ENCODE measurements at regions not wholly inside any gene's neighbourhood (a gene's known extent, or its start where the extent isn't known, plus 50 kb on each side); places are given as distances from the start of the nearest gene placed in this dataset.
"Not testable (repeated sequence)": the region's sequence is repeated elsewhere in the genome, so short reads cannot be mapped to it uniquely, and the experiment has no call there.

DNA sequence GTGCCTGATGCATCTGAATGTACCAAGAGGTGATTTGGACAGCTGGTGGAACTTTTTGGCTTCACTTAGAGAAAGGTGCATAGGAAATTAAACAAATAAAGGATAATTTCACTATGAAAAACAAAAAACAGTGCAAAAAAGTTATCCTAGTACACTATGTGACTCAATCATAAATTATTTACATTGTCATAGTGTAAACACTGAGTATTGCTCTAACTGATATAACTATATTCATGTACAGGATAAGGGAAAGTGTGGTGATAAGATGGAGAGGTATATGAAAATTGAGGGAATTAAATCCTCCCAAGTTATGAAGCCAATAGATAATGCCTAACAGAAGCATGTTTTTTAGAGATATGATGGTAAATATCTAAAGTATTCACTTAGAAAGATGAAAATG is 50.2 kb upstream of the CPNE4 start:
- no peak for DNase-seq (ENCODE audit: low read depth, low spot score)

DNA sequence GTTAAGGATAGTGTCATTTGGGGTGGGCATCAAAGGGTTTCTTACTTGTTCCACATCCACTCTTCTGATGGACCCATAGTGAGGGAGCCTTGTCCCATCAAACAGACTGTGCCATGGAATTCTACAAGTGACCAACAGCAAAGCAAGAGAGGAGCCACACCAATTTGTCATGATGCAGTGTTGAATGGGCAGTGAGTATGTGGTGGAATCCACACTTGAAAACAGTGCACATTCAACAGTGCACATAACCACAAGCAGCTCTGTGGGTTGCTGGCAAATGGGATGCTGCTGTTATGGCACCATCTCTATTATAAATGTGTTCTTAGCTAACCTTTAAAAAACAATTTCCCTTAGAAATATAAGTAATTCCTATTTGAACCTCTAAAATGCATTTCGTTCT is 52.5 kb upstream of the CPNE4 start:
- DNase-seq (ENCODE audit: low read depth, low spot score) = peak; percentile 37

DNA sequence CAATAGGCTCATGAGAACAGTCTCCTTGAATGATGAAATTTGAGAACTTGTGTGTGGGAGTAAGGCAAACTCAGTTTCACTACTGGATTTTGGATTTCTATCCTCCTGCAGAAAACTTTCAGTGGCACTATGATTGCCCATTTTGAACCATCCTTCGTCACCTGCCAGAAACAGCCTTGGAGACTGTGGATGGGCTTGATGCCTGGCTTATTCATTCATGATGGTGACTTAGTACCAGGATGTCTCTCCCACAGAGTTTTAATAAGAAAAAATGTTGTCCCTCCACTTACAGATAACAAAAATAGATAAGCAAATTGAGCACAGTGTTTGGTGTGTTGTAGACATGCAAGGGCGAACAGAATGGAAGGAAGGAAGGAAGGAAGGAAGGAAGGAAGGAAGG is 53.5 kb upstream of the CPNE4 start:
- no peak for DNase-seq (ENCODE audit: low read depth, low spot score)

DNA sequence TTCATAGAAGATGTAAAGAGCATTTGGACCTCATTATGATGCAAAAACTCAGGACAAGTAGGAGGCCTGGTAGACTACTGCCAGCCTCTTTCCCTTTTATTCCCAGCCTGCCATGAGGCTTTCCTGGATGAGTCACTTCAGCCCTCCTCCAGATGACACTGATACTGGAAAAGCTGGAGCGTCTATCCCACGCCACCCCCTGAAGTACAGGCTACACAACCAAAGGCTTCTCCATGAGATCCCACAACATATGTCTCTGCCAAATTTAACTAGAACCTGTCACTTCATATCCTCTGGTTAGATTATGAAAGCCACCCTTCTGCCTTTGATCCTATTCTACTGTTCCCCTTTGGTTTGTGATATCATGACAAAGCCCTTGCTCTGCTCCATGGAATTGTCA is 56.1 kb upstream of the CPNE4 start:
- DNase-seq (ENCODE audit: low read depth, low spot score) = peak; percentile 22

DNA sequence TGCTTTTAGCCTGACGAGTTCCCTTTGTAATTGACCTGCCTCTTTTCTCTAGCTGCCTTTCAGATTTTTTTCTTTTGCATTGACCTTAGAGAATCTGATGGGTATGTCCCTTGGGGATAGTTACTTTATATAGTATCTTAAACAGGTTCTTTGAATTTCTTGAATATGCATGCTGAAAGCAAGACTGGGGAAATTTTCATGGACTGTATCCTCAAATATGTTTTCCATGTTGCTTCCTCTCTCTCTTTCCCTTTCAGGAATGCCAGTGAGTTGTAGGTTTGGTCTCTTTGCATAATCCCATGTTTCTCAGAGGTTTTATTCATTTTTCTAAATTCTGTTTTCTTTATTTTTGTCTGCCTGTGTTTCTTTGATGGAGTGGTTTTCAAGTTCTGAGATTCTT is 81.8 kb upstream of the CPNE4 start:
- DNase-seq (ENCODE audit: low read depth, low spot score) = no peak

DNA sequence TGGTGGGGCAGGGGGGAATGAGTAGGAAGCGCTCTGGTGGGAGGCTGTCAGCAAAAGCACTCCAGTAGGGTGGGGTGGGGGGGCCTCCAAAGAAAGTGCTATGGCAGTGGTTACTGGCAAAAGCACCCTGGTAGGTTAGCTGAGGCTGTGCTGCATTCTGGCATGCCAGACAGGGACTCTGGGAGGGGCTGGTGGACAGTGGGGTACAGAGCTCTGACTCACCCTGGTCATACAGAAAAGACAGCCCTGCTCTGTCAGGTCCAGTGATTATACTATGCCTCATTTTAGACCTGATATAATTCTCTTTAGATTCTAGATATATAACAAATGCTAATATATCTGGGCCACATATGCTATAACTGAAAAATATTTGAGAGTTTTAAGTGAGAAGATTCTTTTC is 82.8 kb upstream of the CPNE4 start:
- peak; percentile 24 for DNase-seq (ENCODE audit: low read depth, low spot score)

DNA sequence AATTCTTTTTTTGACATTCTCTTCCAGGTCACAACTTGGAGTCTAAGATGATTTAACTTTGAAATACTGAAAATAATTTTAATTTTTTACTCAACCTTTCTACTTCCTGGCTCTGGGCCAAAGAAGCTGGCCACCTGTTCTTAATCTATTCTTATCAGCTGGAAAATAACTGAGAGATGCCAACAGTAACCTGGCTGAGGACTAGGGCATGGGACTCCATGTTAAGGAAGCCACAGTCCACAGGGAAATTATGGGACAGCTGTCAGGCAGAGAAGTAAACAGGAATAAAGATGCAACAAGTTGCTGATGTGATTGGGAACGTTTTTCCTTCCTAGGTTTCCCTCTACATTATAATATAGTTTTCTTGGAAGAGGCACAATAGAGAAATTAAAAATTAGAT is 84.7 kb upstream of the CPNE4 start:
- DNase-seq (ENCODE audit: low read depth, low spot score) = no peak

DNA sequence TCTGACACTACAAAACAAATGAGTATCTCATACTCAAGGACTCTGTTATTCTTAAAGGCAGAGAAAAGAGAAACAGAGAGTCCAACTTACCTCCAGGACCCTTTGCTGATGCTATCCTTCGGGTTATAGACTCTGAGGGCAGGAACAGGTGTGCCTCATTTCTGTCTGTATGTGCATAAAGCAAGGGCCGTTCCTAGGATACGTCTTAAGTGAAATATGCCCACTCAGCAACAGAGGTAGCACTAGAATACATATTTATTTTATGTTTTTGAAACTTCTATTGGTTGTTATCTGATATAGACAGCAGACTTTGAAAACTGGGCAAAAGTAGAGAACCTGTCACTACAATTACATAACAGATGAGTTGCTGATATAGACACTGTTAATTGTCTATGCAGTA is 89.3 kb upstream of the CPNE4 start:
- DNase-seq (ENCODE audit: low read depth, low spot score) = no peak

DNA sequence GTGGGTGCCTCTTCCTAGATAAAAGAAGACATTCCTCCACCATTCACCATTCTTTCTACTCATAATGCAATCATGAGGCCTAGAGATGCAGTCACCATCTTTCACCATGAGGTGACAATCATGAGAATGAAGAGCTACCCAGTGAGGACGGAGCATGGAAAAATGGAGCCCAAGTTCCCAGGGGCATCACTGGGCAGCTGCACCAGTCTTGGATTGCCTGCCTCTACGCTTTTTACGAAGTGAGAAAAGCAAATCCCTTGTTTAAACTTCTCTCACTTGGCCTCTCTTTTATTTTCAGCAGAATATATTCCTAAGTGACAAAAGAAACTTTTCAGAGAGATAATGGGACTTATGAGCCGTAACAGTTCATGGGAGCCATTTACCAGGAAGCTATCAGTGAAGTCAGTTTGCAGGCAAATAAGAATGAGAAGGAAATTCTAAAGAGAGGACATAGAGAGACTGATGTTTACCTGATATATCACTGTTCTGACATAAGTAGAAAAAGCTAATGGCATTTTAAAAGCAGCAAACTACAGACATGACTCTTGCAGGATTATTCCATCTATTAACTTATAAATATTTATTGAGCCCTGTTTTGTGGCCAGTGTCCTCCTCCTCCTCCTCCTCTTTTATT is 90.0 kb upstream of the CPNE4 start:
- DNase-seq (ENCODE audit: low read depth, low spot score) = no peak

DNA sequence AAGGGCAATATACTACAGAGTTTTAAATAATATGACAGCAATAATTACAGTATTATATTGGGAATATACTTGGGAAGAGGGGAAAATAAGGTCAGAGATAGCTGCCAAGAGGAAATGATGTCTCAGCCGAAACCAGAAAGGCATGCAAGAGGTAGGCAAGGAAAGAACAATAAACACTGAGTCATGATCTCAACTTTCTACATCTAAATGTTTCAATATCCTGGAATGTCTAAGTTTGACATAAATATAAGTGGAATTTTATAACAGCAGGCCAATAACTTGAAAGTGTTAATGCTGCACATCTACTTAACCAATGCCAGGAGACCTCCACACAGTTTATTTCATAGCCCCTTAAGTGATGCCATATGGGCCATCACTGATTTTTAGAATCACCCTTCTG is 99.8 kb upstream of the CPNE4 start:
- DNase-seq (ENCODE audit: low read depth, low spot score) = peak; percentile 78

DNA sequence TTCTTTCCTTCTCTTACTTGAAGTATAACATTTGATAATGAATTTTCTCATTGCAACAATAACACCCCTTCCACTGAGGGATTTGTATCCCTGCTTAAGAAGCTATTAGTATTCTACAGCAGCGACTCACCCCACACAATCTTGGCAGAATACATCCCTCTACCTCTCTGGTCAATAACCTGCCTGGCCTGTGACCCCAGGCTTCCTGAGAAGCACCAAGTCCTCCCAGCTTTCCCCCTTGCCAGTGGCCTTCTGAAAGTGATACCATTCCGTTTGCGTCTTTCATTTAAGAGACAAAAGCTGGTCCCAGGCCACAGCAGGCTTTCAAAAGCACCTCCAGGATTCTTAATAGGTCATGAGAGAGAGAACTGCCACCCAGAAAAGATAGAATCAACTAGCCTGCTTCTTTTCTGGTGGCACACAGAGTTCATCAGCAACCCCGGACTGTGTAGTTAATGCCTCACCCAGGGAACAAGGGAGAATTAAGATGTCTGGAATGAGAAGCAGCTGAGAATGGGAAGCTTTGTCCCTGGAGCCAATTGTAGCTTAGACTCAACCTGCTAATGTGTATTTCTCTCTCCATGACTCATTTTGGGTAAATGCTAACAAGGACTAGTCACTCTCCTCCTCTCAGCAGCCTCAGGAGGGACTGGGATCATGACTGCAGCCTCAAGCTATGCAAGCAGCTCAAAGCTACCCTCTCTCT is 101.0 kb upstream of the CPNE4 start:
- DNase-seq (ENCODE audit: low read depth, low spot score) = peak; percentile 96

DNA sequence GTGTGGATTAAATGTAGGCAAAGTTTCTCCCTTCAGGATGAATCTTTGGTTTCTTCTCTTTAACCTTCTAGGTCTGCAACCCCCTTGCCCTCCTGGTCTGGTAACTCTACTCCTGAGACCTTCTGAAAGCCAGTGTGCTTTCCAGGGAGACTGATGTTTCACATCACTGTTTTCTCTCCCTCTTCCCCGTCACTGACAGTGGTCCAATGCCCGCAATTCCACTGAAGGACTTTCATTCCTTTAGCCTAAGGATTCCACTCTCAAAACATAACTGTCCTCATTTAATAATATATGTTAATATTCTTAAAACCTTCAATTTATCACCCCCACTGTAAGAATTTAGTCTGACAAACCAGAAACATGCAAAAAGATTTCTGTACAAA is 101.5 kb upstream of the CPNE4 start:
- DNase-seq (ENCODE audit: low read depth, low spot score) = no peak

DNA sequence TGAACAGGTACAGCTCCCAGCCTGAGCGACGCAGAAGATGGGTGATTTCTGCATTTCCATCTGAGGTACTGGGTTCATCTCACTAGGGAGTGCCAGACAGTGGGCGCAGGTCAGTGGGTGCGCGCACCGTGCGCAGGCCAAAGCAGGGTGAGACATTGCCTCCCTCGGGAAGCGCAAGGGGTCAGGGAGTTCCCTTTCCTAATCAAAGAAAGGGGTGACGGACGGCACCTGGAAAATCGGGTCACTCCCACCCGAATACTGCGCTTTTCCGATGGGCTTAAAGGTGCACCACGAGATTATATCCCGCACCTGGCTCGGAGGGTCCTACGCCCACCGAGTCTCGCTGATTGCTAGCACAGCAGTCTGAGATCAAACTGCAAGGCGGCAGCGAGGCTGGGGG is 102.1 kb upstream of the CPNE4 start:
- not testable (repeated sequence) for DNase-seq (ENCODE audit: low read depth, low spot score)

DNA sequence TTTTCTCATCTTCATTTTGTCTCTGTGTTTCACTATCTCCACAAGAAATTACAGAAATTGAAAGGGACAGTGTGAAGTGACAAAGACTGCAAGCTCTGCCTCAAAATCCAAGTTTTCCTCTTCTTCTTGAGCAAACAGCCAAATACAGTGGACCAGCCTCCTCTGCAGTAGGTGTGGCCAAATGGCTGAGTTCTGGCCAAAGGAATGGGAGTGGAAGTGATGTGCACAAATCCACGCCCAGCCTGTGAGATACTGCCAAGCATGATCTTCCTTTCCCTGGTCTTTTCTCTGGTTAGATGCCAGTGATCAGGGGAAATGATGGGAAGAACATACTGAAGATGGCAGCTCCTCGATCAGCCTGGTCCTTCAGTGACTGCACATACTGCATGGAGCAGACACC is 111.0 kb upstream of the CPNE4 start:
- DNase-seq (ENCODE audit: low read depth, low spot score) = no peak

DNA sequence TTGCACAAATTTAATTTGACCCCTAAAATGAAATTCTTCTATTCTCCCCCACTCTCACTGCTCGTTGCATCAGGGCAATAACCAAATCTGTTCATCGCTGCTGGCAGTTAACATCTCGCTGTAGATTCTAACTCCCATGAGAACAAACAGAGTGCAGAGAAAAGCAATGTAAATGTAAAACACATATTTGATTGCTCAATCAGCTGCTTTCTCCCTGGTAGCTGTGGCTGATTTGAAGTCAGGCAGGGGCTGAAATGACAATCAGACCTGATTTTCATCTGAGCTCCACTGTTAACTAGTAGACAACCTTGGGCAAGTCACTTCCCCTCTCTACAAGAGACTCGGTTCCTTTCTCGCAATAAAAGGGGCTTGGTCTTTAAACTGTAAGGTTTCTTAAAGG is 119.8 kb upstream of the CPNE4 start:
- no peak for DNase-seq (ENCODE audit: low read depth, low spot score)

DNA sequence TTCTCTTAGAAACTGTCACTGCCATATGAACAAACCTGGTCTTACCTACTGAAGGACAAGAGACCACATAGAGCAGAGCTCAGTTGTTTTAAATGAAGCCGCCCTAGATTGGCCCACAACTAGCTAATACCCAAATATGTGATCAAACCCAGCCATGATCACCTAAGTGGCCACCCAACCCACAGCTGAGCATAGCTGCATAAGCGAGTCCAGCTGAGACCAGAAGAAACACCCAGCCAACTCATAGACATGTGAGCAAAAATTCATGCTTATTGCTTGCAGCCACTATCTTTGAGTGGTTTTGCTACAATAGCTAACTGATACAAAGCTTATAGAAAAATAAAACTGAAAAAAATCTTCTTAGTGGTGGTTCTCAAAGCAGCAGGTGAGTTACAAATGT is 124.3 kb upstream of the CPNE4 start:
- DNase-seq (ENCODE audit: low read depth, low spot score) = no peak

DNA sequence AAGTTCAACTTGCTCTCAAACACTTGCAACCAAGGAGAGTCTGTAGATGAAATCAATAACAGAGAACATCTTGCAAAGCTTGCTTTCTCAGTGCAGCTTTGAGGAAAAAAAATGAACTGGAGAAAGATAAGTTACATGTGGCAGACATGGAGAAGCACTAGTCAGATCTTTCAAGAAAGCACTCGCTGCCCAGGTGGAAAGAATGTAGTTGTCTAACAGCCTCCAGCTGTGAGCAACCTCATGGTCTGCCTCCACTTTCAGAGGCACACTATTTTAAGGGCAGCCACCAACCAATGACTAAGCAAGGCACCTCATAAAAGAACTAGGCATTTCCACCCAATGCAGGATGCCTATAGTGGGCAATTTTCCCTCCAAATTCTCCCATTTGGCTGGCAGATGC is 125.4 kb upstream of the CPNE4 start:
- no peak for DNase-seq (ENCODE audit: low read depth, low spot score)

DNA sequence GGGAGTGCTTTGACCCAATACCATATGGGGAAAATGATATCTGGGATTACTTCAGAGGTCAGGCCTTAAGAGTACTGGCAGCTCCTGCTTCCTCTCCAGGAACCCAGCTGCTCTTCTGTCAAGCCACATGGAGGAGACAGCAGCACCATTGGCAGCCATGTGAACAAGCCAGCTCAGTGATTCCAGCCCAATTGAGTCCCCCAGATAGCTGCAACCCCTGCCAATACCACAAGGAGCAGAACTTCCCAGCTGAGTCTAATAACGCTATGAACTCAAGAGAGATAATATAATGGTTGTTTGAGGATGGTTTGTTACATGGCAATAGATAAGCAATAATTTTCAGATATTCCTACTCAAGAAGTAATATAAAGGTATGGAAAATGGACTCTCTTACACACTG is 126.8 kb upstream of the CPNE4 start:
- no peak for DNase-seq (ENCODE audit: low read depth, low spot score)

DNA sequence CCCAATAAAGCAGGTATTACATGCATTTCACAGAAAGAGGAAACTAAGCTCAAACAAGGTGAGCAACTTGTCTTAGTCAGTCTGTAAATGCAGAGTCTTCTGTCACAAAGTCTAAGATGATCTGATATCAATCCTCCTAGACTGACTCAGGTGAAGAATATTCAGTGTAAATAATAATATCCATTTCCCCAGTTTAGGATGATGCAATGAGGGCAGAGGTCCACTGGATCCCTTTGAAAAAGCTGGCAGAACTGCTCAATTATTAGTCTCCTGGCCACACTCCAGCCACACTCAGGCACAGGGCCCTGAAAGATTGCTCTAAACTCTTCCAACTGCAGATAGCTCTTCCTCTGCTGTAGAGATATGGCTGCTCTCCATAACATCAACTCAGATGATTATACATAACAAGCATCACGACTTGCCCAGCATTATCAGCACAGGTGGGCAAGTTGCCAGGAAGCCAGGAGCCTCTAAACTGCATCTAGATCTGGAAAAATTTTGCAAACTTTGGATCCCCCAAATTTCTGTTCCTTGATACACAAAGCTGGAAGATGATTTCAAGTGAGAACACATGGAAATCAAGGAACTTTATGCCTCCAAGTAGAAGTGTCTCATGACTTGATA is 129.8 kb upstream of the CPNE4 start:
- peak; percentile 11 for DNase-seq (ENCODE audit: low read depth, low spot score)

DNA sequence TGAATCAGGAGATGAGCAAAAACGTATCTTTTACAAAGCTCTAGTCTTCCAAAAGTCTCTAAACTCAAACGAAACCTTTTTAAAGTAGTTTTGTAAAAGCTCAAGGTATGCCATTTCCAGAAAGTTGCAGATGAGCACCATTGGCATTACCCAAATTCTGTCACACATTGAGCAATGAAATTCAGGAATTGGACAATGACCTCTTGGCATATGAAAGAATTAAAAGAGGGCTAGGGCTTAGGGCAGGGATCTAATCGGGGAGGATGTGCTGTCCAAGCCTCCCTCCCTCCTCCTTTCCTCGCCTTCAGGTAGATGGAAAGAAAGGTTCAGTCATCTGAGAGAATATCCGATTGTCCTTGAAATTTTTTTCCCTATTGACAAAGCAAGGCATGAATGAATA is 133.1 kb upstream of the CPNE4 start:
- no peak for DNase-seq (ENCODE audit: low read depth, low spot score)

DNA sequence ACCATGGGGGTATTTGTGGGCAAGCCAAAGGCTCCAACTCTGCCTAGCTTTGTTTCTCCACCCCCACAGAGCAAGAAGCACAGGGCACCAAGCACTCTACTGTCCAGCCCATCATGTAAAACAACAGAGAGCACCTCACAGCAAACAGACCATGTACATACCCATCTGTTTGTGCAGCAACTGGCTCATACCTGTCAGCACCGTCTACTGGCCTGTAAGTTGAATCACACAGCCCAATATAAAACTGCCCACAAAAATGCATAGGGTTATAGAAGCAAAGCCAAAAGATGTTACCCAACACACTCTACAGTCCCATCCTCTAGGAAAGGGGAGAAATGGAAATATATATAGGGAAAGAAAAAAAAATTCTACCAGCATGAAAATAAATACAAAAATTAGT is 139.7 kb upstream of the CPNE4 start:
- no peak for DNase-seq (ENCODE audit: low read depth, low spot score)

DNA sequence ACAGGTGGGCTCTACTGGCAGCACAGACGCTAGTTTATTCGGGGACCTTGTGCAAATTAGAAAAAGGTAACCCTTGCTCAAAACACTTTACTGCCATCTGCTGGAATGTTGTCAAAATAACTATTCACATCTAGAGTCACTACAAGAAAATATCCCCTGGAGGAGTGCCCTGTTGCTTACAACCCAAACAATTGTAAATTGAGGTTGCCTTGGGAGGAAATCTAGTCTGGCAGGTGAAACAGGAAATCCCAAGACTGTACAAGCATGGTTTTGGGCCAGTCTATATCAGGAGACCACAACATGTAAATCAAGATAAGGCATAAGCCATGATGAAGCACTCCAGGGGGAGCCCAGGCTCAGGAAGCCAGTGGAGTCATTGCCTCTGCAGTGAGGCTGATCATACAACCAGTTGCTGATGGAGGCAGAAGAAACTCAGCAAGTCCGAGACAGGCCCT is 136.8 kb upstream of the ACP3 start:
- DNase-seq (ENCODE audit: low read depth, low spot score) = peak; percentile 65

DNA sequence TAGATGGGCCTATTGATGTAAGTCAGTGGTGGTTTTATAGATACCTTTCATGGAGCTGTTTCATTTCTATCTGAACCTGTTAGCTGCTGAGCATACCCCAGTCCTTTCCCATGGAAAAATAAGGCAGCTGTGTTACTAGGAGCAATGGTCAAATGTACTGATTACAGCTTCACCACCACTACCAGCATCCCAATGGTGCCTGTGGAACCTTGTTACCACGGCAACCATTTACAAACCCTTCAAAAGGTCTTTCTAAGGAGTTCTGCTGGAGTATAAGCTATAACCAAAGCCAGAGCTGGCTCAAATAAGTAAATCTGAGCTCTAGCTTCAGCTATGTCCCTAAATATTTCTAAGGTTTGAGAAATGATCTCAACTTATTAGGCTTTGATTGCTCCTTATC is 133.4 kb upstream of the ACP3 start:
- no peak for DNase-seq (ENCODE audit: low read depth, low spot score)

All from astrocyte of the hippocampus (primary cell).